TTC549 (cell line): ENCODE measurements at regions not wholly inside any gene's neighbourhood (a gene's known extent, or its start where the extent isn't known, plus 50 kb on each side); places are given as distances from the start of the nearest gene placed in this dataset.
"Not testable (repeated sequence)": the region's sequence is repeated elsewhere in the genome, so short reads cannot be mapped to it uniquely, and the experiment has no call there.

Source experiments
- FAIRE-seq: peaks from 2 replicates; lab custom pipeline; 2012; peaks lifted over from hg19 to GRCh38; lab: Jason Lieb, UNC

GRCh38 chr4:180296036-180296599, 1947.1 kb upstream of the TENM3 start:
- no peak for FAIRE-seq

GRCh38 chr4:180304321-180304720, 1938.9 kb upstream of the TENM3 start:
- no peak for FAIRE-seq

DNA sequence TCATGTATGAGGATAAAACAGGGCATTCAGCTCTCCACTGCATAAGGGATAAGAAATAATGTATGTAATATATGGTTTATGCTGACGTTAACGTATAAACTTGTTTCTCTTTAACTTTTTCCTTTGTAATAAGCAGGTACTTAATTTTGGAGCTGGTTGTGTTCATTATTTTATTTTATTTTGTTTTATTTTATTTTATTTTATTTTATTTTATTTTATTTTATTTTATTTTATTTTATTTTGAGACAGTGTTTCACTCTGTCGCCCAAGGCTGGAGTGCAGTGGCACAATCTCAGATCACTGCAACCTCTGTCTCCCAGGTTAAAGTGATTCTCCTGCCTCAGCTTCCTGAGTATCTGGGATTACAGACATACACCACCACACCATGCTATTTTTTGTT, 1932.6 kb upstream of the TENM3 start:
- FAIRE-seq, result no peak

- FAIRE-seq, result no peak
Measured at GRCh38 chr4:180314972-180315371, 1928.2 kb upstream of the TENM3 start.

GRCh38 chr4:180330521-180330920, 1912.7 kb upstream of the TENM3 start:
- no peak for FAIRE-seq

GRCh38 chr4:180333162-180333561, 1910.0 kb upstream of the TENM3 start:
- FAIRE-seq, result no peak

- no peak for FAIRE-seq
Measured at GRCh38 chr4:180335566-180335965, 1907.6 kb upstream of the TENM3 start.

GRCh38 chr4:180336494-180337090, 1906.6 kb upstream of the TENM3 start:
- no peak for FAIRE-seq

GRCh38 chr4:180341926-180342325, 1901.3 kb upstream of the TENM3 start:
- FAIRE-seq, result no peak

DNA sequence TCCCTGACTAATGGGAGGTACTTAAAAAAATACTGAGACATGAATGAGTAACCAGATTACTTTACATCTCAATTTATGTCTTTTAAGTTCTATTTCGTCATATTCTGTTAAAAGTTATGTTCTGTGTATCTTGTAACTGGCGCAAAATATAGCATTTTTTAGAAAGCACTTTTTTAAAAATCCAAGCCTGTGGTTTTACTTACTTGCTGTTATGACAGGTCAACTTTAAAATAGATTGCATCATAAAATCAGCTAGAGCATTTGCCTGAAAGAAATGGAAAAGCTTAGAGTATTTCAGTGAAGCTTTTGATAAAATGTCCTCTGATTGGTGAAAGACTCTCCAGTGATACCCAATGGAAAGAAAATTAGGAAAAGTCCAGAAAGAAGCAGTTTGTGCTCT, 1892.3 kb upstream of the TENM3 start:
- FAIRE-seq, result no peak

DNA sequence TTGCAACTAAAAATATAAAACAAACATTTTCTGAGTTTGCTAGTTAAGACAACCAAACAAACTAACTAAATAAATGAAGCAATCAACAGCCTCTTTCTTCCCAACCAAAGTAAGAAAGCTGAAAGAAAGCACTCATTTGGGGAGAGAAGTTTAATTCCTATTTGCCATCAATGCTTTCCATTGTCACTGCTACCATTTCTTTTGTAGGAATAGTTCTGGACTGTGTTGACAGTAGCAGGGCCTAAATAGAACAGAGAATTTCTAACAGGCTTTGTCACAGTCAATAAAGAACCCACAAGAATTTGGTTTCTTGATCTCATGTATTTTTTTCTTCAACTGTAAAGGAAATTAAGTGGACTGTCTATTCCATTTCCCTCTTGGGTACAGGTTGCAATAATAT, 1886.4 kb upstream of the TENM3 start:
- no peak for FAIRE-seq

DNA sequence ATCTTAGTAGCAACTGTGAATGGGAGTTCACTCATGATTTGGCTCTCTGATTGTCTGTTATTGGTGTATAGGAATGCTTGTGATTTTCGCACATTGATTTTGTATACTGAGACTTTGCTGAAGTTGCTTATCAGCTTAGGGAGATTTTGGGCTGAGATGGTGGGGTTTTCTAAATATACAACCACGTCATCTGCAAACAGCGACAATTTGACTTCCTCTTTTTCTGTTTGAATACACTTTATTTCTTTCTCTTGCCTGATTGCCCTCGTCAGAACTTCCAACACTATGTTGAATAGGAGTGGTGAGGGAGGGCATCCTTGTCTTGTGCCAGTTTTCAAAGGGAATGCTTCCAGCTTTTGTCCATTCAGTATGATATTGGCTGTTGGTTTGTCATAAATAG, 1883.1 kb upstream of the TENM3 start:
- not testable (repeated sequence) for FAIRE-seq

- FAIRE-seq, result no peak
Measured at GRCh38 chr4:180363815-180364214, 1879.4 kb upstream of the TENM3 start.

DNA sequence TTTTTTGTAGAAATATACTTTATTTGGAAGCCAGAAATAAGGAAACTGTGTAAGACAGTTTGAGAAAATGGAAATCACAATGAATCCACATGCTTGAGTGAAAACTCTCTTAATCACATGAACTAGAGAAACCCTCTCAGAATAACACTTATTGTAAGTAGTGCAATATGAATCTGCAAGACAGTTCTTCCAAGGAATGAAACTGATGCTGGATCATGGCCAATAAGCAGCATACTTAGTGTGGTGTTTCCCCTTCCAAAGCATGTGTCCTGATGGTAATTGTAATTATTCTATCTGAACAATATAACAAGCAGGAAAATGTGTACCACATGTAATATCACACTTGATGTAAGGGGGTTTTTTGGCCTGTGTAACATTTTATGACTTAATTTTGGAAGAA, 1870.5 kb upstream of the TENM3 start:
- no peak for FAIRE-seq

GRCh38 chr4:180377741-180378140, 1865.5 kb upstream of the TENM3 start:
- no peak for FAIRE-seq

- no peak for FAIRE-seq
Measured at GRCh38 chr4:180380733-180381132, 1862.5 kb upstream of the TENM3 start.

GRCh38 chr4:180391613-180392012, 1851.6 kb upstream of the TENM3 start:
- FAIRE-seq, result no peak

GRCh38 chr4:180394312-180394711, 1848.9 kb upstream of the TENM3 start:
- FAIRE-seq, result no peak

- FAIRE-seq, result no peak
Measured at GRCh38 chr4:180394730-180395129, 1848.5 kb upstream of the TENM3 start.

- FAIRE-seq, result no peak
Measured at GRCh38 chr4:180398564-180398963, 1844.6 kb upstream of the TENM3 start.

- no peak for FAIRE-seq
Measured at GRCh38 chr4:180407275-180407885, 1835.8 kb upstream of the TENM3 start.

DNA sequence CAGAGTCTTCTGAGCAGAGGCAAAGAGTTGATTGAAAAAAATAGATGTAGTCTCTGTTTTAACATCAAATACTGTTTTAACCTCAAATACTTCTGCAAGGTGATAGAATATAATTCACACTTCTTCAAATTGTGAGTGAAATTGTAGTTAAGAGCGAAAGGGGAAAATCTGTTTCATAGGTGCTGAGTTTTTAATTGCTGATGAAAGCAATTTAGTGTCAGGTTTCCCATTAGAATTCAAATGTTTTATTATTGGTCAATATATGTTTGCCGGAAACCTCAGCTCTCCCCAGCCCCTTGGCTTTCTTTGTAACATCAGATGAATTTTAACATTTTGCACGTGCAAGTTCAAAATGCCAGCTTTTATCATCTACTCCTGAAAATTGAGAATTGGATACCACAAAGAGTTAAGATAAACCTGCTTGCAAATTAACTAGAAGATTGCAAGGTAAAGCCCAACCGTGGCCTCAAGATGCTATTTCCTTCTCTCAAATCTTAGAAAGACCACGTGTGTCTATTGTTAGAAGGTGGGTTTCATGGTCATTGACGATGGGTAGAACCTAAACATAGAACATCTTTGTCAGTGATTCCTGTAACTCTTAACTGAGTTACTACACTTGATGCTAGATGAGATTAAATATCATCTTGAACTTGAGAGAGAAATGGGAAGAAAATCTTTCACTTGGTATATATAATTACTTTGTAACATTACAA, 1824.2 kb upstream of the TENM3 start:
- no peak for FAIRE-seq

GRCh38 chr4:180422989-180423711, 1820.1 kb upstream of the TENM3 start:
- no peak for FAIRE-seq
